ENCODE measurements at regions not wholly inside any gene's neighbourhood (a gene's known extent, or its start where the extent isn't known, plus 50 kb on each side); places are given as distances from the start of the nearest gene placed in this dataset.

DNA sequence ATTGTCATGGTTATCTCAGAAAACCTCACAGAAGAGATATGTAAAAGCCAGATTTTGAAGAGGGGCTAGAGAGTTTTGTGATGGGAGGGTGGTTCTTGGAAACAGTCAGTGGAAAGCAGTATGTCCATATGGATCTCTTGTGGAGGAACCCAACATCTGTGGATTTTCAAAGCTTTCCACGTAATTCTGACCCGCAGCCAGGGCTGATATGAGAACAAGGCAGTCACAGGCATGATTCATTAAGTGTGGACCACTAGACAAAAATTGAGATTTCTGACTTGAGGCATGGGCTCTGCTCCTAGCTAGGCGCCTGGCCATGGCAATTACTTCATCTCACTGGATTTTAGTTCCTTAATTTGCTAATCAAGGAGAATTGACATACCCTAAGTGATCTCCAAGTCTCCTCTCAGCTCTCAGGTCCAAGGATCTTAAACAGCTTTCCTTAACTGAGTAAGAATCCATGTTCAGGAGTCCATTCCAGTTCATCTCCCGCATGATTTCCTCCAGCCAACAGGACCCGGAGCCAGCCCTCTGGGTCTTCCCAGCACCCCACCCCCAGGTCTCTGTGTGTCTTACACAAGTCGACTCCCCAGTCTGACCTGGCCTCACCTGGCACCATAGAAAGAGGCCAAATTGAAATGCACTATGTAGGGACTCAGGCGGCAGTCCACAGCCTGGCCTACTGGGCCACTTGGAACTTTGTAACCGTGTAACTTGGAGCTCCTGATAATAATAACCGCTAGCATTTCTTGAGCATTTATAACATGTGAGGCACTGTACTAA lies 176.3 kb upstream of the PARP11 start:
- DNase-seq (no peak), ATAC-seq (ENCODE audit: poor library complexity) (no peak)
- Mint-ChIP-seq H3K4me3 (no peak overlapping the region), H3K27ac (no peak overlapping the region), H3K9me3 (no peaks in the 10 kb centered on the region), H3K27me3 (no peaks in the 10 kb centered on the region), H3K36me3 (ENCODE audit: low read depth) (no peaks in the 10 kb centered on the region), H3K4me1 (ENCODE audit: low read depth) (no peaks in the 10 kb centered on the region)
- POLR2A ChIA-PET: no interaction called here
- Histone ChIP-seq H3K9me3 (ENCODE audit: control insufficient read depth in 1 of 2, insufficient read depth in 1 of 2, low read length in 2 of 2) (no peaks in the 10 kb centered on the region), H3K4me3 (ENCODE audit: low read length) (no peak overlapping the region), H3K4me1 (ENCODE audit: insufficient read depth, low read length) (no peaks in the 10 kb centered on the region), H3K27ac (ENCODE audit: low read depth in 1 of 2, low read length in 2 of 2) (no peak overlapping the region), H3K36me3 (ENCODE audit: insufficient read depth, low read length) (no peaks in the 10 kb centered on the region), H3K27me3 (ENCODE audit: control insufficient read depth in 1 of 2, insufficient read depth in 2 of 2, low read length in 2 of 2) (no peaks in the 10 kb centered on the region)
- TF ChIP-seq, protein P1, sequence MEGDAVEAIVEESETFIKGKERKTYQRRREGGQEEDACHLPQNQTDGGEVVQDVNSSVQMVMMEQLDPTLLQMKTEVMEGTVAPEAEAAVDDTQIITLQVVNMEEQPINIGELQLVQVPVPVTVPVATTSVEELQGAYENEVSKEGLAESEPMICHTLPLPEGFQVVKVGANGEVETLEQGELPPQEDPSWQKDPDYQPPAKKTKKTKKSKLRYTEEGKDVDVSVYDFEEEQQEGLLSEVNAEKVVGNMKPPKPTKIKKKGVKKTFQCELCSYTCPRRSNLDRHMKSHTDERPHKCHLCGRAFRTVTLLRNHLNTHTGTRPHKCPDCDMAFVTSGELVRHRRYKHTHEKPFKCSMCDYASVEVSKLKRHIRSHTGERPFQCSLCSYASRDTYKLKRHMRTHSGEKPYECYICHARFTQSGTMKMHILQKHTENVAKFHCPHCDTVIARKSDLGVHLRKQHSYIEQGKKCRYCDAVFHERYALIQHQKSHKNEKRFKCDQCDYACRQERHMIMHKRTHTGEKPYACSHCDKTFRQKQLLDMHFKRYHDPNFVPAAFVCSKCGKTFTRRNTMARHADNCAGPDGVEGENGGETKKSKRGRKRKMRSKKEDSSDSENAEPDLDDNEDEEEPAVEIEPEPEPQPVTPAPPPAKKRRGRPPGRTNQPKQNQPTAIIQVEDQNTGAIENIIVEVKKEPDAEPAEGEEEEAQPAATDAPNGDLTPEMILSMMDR (IDR thresholded peaks at IDR 0.05): no peak
- intact Hi-C loops (cut with DNase I, micrococcal nuclease): no loop called here
- CTCF ChIA-PET: no interaction called here

DNA sequence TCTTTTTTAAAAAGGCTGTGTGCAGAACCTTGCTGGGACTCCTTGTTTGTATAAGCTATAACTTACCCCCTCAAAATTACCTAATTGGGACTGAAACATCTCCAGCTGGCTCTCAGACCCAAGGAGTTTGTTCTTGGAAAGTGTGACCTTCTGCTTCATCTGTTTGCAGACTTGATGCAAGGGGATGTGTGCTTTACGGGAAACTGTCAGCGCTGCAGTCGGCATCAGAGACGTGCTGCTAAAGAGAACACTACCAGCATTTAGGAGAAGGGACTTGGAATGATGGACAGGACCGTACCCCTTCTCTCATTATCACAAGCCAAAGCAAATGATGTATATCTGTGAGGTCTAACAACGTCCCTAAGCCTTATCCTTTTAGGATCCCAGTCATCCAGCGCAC lies 174.2 kb upstream of the PARP11 start:
- intact Hi-C loops (cut with DNase I, micrococcal nuclease): no loop called here
- no peaks in the 10 kb centered on the region for H3K36me3 Mint-ChIP-seq (ENCODE audit: low read depth)
- ATAC-seq (ENCODE audit: poor library complexity): no peak

DNA sequence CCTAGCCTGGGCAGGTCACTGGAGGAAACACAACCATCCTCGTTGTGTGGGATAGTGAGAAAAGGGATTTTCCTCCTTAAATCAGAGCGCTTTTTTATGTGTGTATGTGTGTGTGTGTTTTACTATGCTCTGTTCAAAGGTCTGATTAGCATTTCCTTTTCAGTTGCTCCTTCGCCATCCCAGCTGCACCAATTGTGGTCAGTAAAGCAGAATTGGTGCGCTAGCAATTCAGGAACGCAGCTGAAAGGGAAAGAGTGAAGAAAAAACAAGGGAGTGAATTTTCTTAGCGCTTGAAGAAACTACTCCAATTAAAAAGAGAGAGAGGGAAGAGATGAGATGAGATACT lies 173.3 kb upstream of the PARP11 start:
- TF ChIP-seq, protein P1 (IDR thresholded peaks at IDR 0.05): no peak
- no peaks in the 10 kb centered on the region for H3K36me3 Mint-ChIP-seq (ENCODE audit: low read depth)
- DNase-seq (no peak), ATAC-seq (ENCODE audit: poor library complexity) (no peak)
- Histone ChIP-seq H3K9me3 (ENCODE audit: control insufficient read depth in 1 of 2, insufficient read depth in 1 of 2, low read length in 2 of 2) (no peaks in the 10 kb centered on the region), H3K27me3 (ENCODE audit: control insufficient read depth in 1 of 2, insufficient read depth in 2 of 2, low read length in 2 of 2) (no peaks in the 10 kb centered on the region), H3K4me3 (ENCODE audit: low read length) (no peak overlapping the region), H3K4me1 (ENCODE audit: insufficient read depth, low read length) (no peaks in the 10 kb centered on the region), H3K36me3 (ENCODE audit: insufficient read depth, low read length) (no peaks in the 10 kb centered on the region), H3K27ac (ENCODE audit: low read depth in 1 of 2, low read length in 2 of 2) (no peak overlapping the region)
- H3K9me3 Mint-ChIP-seq: no peaks in the 10 kb centered on the region
- CTCF ChIA-PET: no interaction called here
- H3K27ac Mint-ChIP-seq: no peak overlapping the region
- intact Hi-C loops (cut with DNase I, micrococcal nuclease): no loop called here
- H3K4me3 Mint-ChIP-seq: no peak overlapping the region
- no peaks in the 10 kb centered on the region for H3K4me1 Mint-ChIP-seq (ENCODE audit: low read depth)
- H3K27me3 Mint-ChIP-seq: no peaks in the 10 kb centered on the region
- POLR2A ChIA-PET: no interaction called here

More for the DNA sequence above, 174.2 kb upstream of the PARP11 start:
- ChIA-PET POLR2A (no interaction called here), CTCF (no interaction called here)
- TF ChIP-seq, protein P1 (IDR thresholded peaks at IDR 0.05): no peak
- no peaks in the 10 kb centered on the region for H3K4me1 Mint-ChIP-seq (ENCODE audit: low read depth)
- Histone ChIP-seq H3K27ac (ENCODE audit: low read depth in 1 of 2, low read length in 2 of 2) (no peak overlapping the region), H3K4me1 (ENCODE audit: insufficient read depth, low read length) (no peaks in the 10 kb centered on the region), H3K4me3 (ENCODE audit: low read length) (no peak overlapping the region), H3K27me3 (ENCODE audit: control insufficient read depth in 1 of 2, insufficient read depth in 2 of 2, low read length in 2 of 2) (no peaks in the 10 kb centered on the region), H3K9me3 (ENCODE audit: control insufficient read depth in 1 of 2, insufficient read depth in 1 of 2, low read length in 2 of 2) (no peaks in the 10 kb centered on the region), H3K36me3 (ENCODE audit: insufficient read depth, low read length) (no peaks in the 10 kb centered on the region)
- no peak for DNase-seq
- H3K27me3 Mint-ChIP-seq: no peaks in the 10 kb centered on the region
- H3K4me3 Mint-ChIP-seq: no peak overlapping the region
- H3K9me3 Mint-ChIP-seq: no peaks in the 10 kb centered on the region
- H3K27ac Mint-ChIP-seq: no peak overlapping the region
